ENCODE measurements at regions not wholly inside any gene's neighbourhood (a gene's known extent, or its start where the extent isn't known, plus 50 kb on each side); places are given as distances from the start of the nearest gene placed in this dataset.

GRCh38 chr12:92560713-92561542 lies 141.9 kb upstream of the PLEKHG7 start:
- Mint-ChIP-seq H3K27me3 (no peaks in the 10 kb centered on the region), H3K4me1 (peaks cover 66% of the 10 kb centered on the region), H3K27ac (peak overlapping the region; percentile 52), H3K36me3 (ENCODE audit: low read depth) (peaks cover 21% of the 10 kb centered on the region), H3K9me3 (peaks cover 27% of the 10 kb centered on the region), H3K4me3 (no peak overlapping the region)
- no peak for DNase-seq
- ATAC-seq, result no peak

GRCh38 chr12:92558806-92559205 lies 144.0 kb upstream of the PLEKHG7 start:
- DNase-seq, result no peak
- H3K36me3 Mint-ChIP-seq (ENCODE audit: low read depth), result peaks cover 13% of the 10 kb centered on the region
- peaks cover 48% of the 10 kb centered on the region for H3K4me1 Mint-ChIP-seq
- H3K27ac Mint-ChIP-seq, result no peak overlapping the region
- H3K9me3 Mint-ChIP-seq, result peaks cover 17% of the 10 kb centered on the region
- peak; percentile 45 for ATAC-seq
- H3K27me3 Mint-ChIP-seq, result no peaks in the 10 kb centered on the region
- peak overlapping the region; percentile 10 for H3K4me3 Mint-ChIP-seq

- H3K9me3 Mint-ChIP-seq, result peaks cover 17% of the 10 kb centered on the region
- H3K27ac Mint-ChIP-seq, result no peak overlapping the region
- H3K4me3 Mint-ChIP-seq, result peak overlapping the region; percentile 10
- peaks cover 12% of the 10 kb centered on the region for H3K36me3 Mint-ChIP-seq (ENCODE audit: low read depth)
- DNase-seq (no peak), ATAC-seq (no peak)
- H3K27me3 Mint-ChIP-seq, result no peaks in the 10 kb centered on the region
- H3K4me1 Mint-ChIP-seq, result peaks cover 44% of the 10 kb centered on the region
Observed at GRCh38 chr12:92558215-92558773, 144.5 kb upstream of the PLEKHG7 start.

GRCh38 chr12:92557422-92557724 lies 145.4 kb upstream of the PLEKHG7 start:
- no peak for ATAC-seq
- H3K27ac Mint-ChIP-seq, result no peak overlapping the region
- peaks cover 38% of the 10 kb centered on the region for H3K4me1 Mint-ChIP-seq

GRCh38 chr12:92556637-92557421 lies 146.0 kb upstream of the PLEKHG7 start:
- Mint-ChIP-seq H3K27me3 (no peaks in the 10 kb centered on the region), H3K27ac (no peak overlapping the region), H3K36me3 (ENCODE audit: low read depth) (peaks cover 12% of the 10 kb centered on the region), H3K4me1 (peaks cover 33% of the 10 kb centered on the region), H3K4me3 (peak overlapping the region; percentile 28), H3K9me3 (peaks cover 17% of the 10 kb centered on the region)
- DNase-seq (no peak), ATAC-seq (no peak)

More at GRCh38 chr12:92557422-92557724, 145.4 kb upstream of the PLEKHG7 start:
- peaks cover 12% of the 10 kb centered on the region for H3K36me3 Mint-ChIP-seq (ENCODE audit: low read depth)
- H3K4me3 Mint-ChIP-seq, result peak overlapping the region; percentile 28
- DNase-seq, result no peak
- peaks cover 17% of the 10 kb centered on the region for H3K9me3 Mint-ChIP-seq
- H3K27me3 Mint-ChIP-seq, result no peaks in the 10 kb centered on the region

- Mint-ChIP-seq H3K9me3 (peaks cover 17% of the 10 kb centered on the region), H3K4me3 (peak overlapping the region; percentile 28), H3K27me3 (no peaks in the 10 kb centered on the region), H3K27ac (no peak overlapping the region), H3K4me1 (peaks cover 26% of the 10 kb centered on the region), H3K36me3 (ENCODE audit: low read depth) (peaks cover 12% of the 10 kb centered on the region)
- ATAC-seq (no peak), DNase-seq (no peak)
Observed at GRCh38 chr12:92556141-92556540, 146.6 kb upstream of the PLEKHG7 start.

- Mint-ChIP-seq H3K4me1 (peaks cover 17% of the 10 kb centered on the region), H3K4me3 (no peak overlapping the region), H3K36me3 (ENCODE audit: low read depth) (peaks cover 5% of the 10 kb centered on the region), H3K27me3 (no peaks in the 10 kb centered on the region), H3K9me3 (peaks cover 6% of the 10 kb centered on the region), H3K27ac (no peak overlapping the region)
- no peak for DNase-seq
- ATAC-seq, result no peak
Observed at GRCh38 chr12:92554158-92555073, 148.4 kb upstream of the PLEKHG7 start.

- H3K27ac Mint-ChIP-seq, result no peak overlapping the region
- H3K4me1 Mint-ChIP-seq, result peaks cover 15% of the 10 kb centered on the region
- H3K4me3 Mint-ChIP-seq, result no peak overlapping the region
- ATAC-seq (no peak), DNase-seq (no peak)
- H3K27me3 Mint-ChIP-seq, result no peaks in the 10 kb centered on the region
- H3K9me3 Mint-ChIP-seq, result peaks cover 10% of the 10 kb centered on the region
- H3K36me3 Mint-ChIP-seq (ENCODE audit: low read depth), result peaks cover 9% of the 10 kb centered on the region
Observed at GRCh38 chr12:92553389-92553788, 149.4 kb upstream of the PLEKHG7 start.

GRCh38 chr12:92552412-92553108 lies 150.2 kb upstream of the PLEKHG7 start:
- Mint-ChIP-seq H3K27me3 (no peaks in the 10 kb centered on the region), H3K9me3 (peaks cover 10% of the 10 kb centered on the region), H3K4me1 (peaks cover 16% of the 10 kb centered on the region), H3K36me3 (ENCODE audit: low read depth) (peaks cover 9% of the 10 kb centered on the region), H3K27ac (no peak overlapping the region), H3K4me3 (no peak overlapping the region)
- DNase-seq, result no peak
- ATAC-seq, result no peak

- peaks cover 5% of the 10 kb centered on the region for H3K9me3 Mint-ChIP-seq
- H3K4me3 Mint-ChIP-seq, result no peak overlapping the region
- H3K27me3 Mint-ChIP-seq, result no peaks in the 10 kb centered on the region
- H3K27ac Mint-ChIP-seq, result no peak overlapping the region
- ATAC-seq (peak; percentile 91), DNase-seq (peak; percentile 60)
- peaks cover 22% of the 10 kb centered on the region for H3K4me1 Mint-ChIP-seq
- peaks cover 5% of the 10 kb centered on the region for H3K36me3 Mint-ChIP-seq (ENCODE audit: low read depth)
Observed at GRCh38 chr12:92551853-92552397, 150.9 kb upstream of the PLEKHG7 start.

GRCh38 chr12:92551210-92551609 lies 151.6 kb upstream of the PLEKHG7 start:
- Mint-ChIP-seq H3K36me3 (ENCODE audit: low read depth) (peaks cover 4% of the 10 kb centered on the region), H3K9me3 (peaks cover 4% of the 10 kb centered on the region), H3K4me3 (no peak overlapping the region), H3K27me3 (no peaks in the 10 kb centered on the region), H3K27ac (no peak overlapping the region), H3K4me1 (peaks cover 22% of the 10 kb centered on the region)
- no peak for DNase-seq
- no peak for ATAC-seq

- DNase-seq, result no peak
- Mint-ChIP-seq H3K9me3 (peaks cover 4% of the 10 kb centered on the region), H3K27me3 (no peaks in the 10 kb centered on the region), H3K36me3 (ENCODE audit: low read depth) (peaks cover 4% of the 10 kb centered on the region), H3K4me3 (no peak overlapping the region), H3K4me1 (peaks cover 22% of the 10 kb centered on the region), H3K27ac (no peak overlapping the region)
- ATAC-seq, result no peak
Observed at GRCh38 chr12:92550661-92551060, 152.1 kb upstream of the PLEKHG7 start.

- ATAC-seq, result no peak
Observed at GRCh38 chr12:92550254-92550653, 152.5 kb upstream of the PLEKHG7 start.

More at GRCh38 chr12:92550254-92550653, 152.5 kb upstream of the PLEKHG7 start:
- Mint-ChIP-seq H3K4me1 (peaks cover 22% of the 10 kb centered on the region), H3K4me3 (no peak overlapping the region), H3K27me3 (no peaks in the 10 kb centered on the region), H3K36me3 (ENCODE audit: low read depth) (peaks cover 4% of the 10 kb centered on the region), H3K27ac (no peak overlapping the region), H3K9me3 (peaks cover 4% of the 10 kb centered on the region)
- no peak for DNase-seq
